WTC11 (cell line): ENCODE measurements at regions not wholly inside any gene's neighbourhood (a gene's known extent, or its start where the extent isn't known, plus 50 kb on each side); places are given as distances from the start of the nearest gene placed in this dataset.

ENCODE experiments used
- ATAC-seq: fragments of 200-7000 bp; cut with Tn5 transposase; 2 replicates; pipeline ENCODE4 v1.10.0; 2021; ENCODE audit warnings: mild to moderate bottlenecking, moderate library complexity
- CTCF ChIA-PET: fragments of 300-600 bp; sonication (Branson Sonifier 250); formaldehyde crosslinking; loops from one replicate; lab custom pipeline; 2021; ENCODE audit warnings: antibody characterized with exemption; lab: Charles Lee
- POLR2A ChIA-PET: fragments of 350-600 bp; sonication (Branson Sonifier 250); formaldehyde crosslinking; loops from one replicate; lab custom pipeline; 2021; ENCODE audit warnings: antibody characterized with exemption; lab: Charles Lee
- DNase-seq: peaks from one replicate; pipeline ENCODE4 v3.0.0; 2021; ENCODE audit warnings: low spot score
- H3K27ac Mint-ChIP-seq: 2 replicates; pipeline ENCODE4 v1.8.0; 2021; ENCODE audit warnings: mixed read lengths
- H3K27me3 Mint-ChIP-seq: 2 replicates; pipeline ENCODE4 v1.8.0; 2021; ENCODE audit warnings: low read depth, mild to moderate bottlenecking, moderate library complexity, mixed read lengths
- H3K36me3 Mint-ChIP-seq: 2 replicates; pipeline ENCODE4 v1.8.0; 2021; ENCODE audit warnings: mixed read lengths
- H3K4me1 Mint-ChIP-seq: 2 replicates; pipeline ENCODE4 v1.8.0; 2022; ENCODE audit warnings: mixed read lengths
- H3K4me3 Mint-ChIP-seq: 2 replicates; pipeline ENCODE4 v1.8.0; 2021; ENCODE audit warnings: mild to moderate bottlenecking, moderate library complexity, mixed read lengths
- H3K9me3 Mint-ChIP-seq: 2 replicates; pipeline ENCODE4 v1.8.0; 2021; ENCODE audit warnings: mixed read lengths
- AFF4 ChIP-seq: sonication (generic); formaldehyde crosslinking; IDR thresholded peaks from 2 replicates; pipeline ENCODE4 v1.8.1; 2023; ENCODE audit warnings: mild to moderate bottlenecking, missing genetic modification reagents, borderline replicate concordance
- CREB1 ChIP-seq: sonication (generic); formaldehyde crosslinking; IDR thresholded peaks from 2 replicates; pipeline ENCODE4 v1.8.0; 2023; ENCODE audit warnings: mild to moderate bottlenecking, missing genetic modification reagents
- E2F5 ChIP-seq: sonication (generic); formaldehyde crosslinking; IDR thresholded peaks from 2 replicates; pipeline ENCODE4 v1.8.1; 2022; ENCODE audit warnings: mild to moderate bottlenecking, moderate library complexity, missing genetic modification reagents
- MYBL2 ChIP-seq: sonication (generic); formaldehyde crosslinking; IDR thresholded peaks from 2 replicates; pipeline ENCODE4 v1.8.1; 2023; ENCODE audit warnings: mild to moderate bottlenecking, moderate library complexity, missing genetic modification reagents
- NR3C1 ChIP-seq: sonication (generic); formaldehyde crosslinking; conservative IDR thresholded peaks from 2 replicates; pipeline ENCODE4 v1.8.1; 2023; ENCODE audit warnings: low read depth, mild to moderate bottlenecking, missing genetic modification reagents
- PRRX2 ChIP-seq: fragments of 250-450 bp; sonication (Bioruptor Pico); IDR thresholded peaks from 2 replicates; pipeline ENCODE4 v1.8.0; 2021; ENCODE audit warnings: mild to moderate bottlenecking
- STAT6 ChIP-seq: sonication (generic); formaldehyde crosslinking; conservative IDR thresholded peaks from 2 replicates; pipeline ENCODE4 v1.8.1; 2023; ENCODE audit warnings: mild to moderate bottlenecking, low read depth, missing genetic modification reagents, moderate library complexity
- ZBTB43 ChIP-seq: sonication (generic); formaldehyde crosslinking; IDR thresholded peaks from 2 replicates; pipeline ENCODE4 v1.8.1; 2023; ENCODE audit warnings: mild to moderate bottlenecking, missing genetic modification reagents
- ZMAT4 ChIP-seq: fragments of 250-450 bp; sonication (Bioruptor Pico); IDR thresholded peaks from 2 replicates; pipeline ENCODE4 v1.9.0; 2021; ENCODE audit warnings: mild to moderate bottlenecking
- ZNF263 ChIP-seq: sonication (generic); formaldehyde crosslinking; IDR thresholded peaks from 2 replicates; pipeline ENCODE4 v1.8.1; 2022; ENCODE audit warnings: low read depth, mild to moderate bottlenecking, moderate library complexity, missing genetic modification reagents
- ZNF423 ChIP-seq: fragments of 250-450 bp; sonication (Bioruptor Pico); IDR thresholded peaks from 2 replicates; pipeline ENCODE4 v2.1.2; 2022; ENCODE audit warnings: mild to moderate bottlenecking, moderate library complexity
- ZNF425 ChIP-seq: fragments of 250-450 bp; sonication (Bioruptor Pico); conservative IDR thresholded peaks from 2 replicates; pipeline ENCODE4 v1.9.0; 2021; ENCODE audit warnings: mild to moderate bottlenecking
- TF ChIP-seq, protein P1 (sequence below): sonication (generic); formaldehyde crosslinking; conservative IDR thresholded peaks from 2 replicates; pipeline ENCODE4 v1.8.1; 2022; ENCODE audit warnings: mild to moderate bottlenecking, missing genetic modification reagents
- TF ChIP-seq, protein P2 (sequence below): sonication (generic); formaldehyde crosslinking; IDR thresholded peaks from 2 replicates; pipeline ENCODE4 v1.8.1; 2022; ENCODE audit warnings: low read depth, mild to moderate bottlenecking, moderate library complexity, missing genetic modification reagents, borderline replicate concordance
- TF ChIP-seq, protein P3 (sequence below): sonication (generic); formaldehyde crosslinking; IDR thresholded peaks from 2 replicates; pipeline ENCODE4 v1.8.1; 2022; ENCODE audit warnings: missing genetic modification reagents, borderline replicate concordance
- TF ChIP-seq, protein P4 (sequence below): sonication (generic); formaldehyde crosslinking; IDR thresholded peaks from 2 replicates; pipeline ENCODE4 v1.8.0; 2022; ENCODE audit warnings: mild to moderate bottlenecking, missing genetic modification reagents

DNA sequence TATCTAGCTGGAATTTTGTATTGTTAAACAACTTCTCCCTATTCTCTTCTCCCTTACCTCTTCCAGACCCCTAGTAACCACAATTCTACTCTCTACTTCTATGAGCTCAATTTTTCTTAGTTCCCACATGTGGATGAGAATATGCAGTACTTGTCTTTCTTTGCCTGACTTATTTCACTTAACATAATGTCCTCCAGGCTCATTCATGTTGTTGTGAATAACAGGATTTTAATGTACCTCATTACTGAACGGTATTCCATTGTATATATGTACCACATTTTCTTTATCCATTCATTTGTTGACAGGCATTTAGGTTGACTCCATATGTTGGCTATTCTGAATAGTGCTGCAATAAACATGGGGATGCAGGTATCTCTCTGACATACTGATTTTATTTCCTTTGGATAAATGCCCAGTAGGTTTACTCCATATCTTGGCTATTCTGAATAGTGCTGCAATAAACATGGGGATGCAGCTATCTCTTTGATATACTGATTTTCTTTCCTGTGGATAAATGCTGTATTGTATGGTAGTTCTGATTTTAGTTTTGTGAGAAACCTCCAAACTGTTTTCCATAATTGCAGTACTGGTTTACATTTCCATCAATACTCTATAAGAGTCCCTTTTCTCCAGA, 116.0 kb upstream of the INHBA start:
- H3K27ac Mint-ChIP-seq, result no peak overlapping the region
- no peaks in the 10 kb centered on the region; the same call in 1 of the 2 replicates for H3K27me3 Mint-ChIP-seq
- no peak for ATAC-seq
- TF ChIP-seq MYBL2 (CRISPR knock-in tag) (no peak), PRRX2 (CRISPR knock-in tag) (no peak), ZNF423 (CRISPR knock-in tag) (no peak), STAT6 (CRISPR knock-in tag) (no peak), E2F5 (CRISPR knock-in tag) (no peak), CREB1 (CRISPR knock-in tag) (no peak), ZBTB43 (CRISPR knock-in tag) (no peak), ZNF425 (CRISPR knock-in tag) (no peak), ZNF263 (CRISPR knock-in tag) (no peak), AFF4 (no peak), ZMAT4 (no peak), NR3C1 (CRISPR knock-in tag) (no peak)
- TF ChIP-seq, protein P1, sequence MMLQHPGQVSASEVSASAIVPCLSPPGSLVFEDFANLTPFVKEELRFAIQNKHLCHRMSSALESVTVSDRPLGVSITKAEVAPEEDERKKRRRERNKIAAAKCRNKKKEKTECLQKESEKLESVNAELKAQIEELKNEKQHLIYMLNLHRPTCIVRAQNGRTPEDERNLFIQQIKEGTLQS (CRISPR knock-in tag), result no peak
- TF ChIP-seq, protein P2, sequence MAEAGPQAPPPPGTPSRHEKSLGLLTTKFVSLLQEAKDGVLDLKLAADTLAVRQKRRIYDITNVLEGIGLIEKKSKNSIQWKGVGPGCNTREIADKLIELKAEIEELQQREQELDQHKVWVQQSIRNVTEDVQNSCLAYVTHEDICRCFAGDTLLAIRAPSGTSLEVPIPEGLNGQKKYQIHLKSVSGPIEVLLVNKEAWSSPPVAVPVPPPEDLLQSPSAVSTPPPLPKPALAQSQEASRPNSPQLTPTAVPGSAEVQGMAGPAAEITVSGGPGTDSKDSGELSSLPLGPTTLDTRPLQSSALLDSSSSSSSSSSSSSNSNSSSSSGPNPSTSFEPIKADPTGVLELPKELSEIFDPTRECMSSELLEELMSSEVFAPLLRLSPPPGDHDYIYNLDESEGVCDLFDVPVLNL (CRISPR knock-in tag), result no peak
- TF ChIP-seq, protein P3, sequence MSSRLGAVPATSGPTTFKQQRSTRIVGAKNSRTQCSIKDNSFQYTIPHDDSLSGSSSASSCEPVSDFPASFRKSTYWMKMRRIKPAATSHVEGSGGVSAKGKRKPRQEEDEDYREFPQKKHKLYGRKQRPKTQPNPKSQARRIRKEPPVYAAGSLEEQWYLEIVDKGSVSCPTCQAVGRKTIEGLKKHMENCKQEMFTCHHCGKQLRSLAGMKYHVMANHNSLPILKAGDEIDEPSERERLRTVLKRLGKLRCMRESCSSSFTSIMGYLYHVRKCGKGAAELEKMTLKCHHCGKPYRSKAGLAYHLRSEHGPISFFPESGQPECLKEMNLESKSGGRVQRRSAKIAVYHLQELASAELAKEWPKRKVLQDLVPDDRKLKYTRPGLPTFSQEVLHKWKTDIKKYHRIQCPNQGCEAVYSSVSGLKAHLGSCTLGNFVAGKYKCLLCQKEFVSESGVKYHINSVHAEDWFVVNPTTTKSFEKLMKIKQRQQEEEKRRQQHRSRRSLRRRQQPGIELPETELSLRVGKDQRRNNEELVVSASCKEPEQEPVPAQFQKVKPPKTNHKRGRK (CRISPR knock-in tag), result no peak
- TF ChIP-seq, protein P4, sequence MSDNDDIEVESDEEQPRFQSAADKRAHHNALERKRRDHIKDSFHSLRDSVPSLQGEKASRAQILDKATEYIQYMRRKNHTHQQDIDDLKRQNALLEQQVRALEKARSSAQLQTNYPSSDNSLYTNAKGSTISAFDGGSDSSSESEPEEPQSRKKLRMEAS, result no peak
- ChIA-PET CTCF (interaction anchor here (1.9 kb wide), 1 partner anchor 122 kb away, joined by 5 read pairs; no protein-coding TSS in a partner anchor), POLR2A (no interaction called here)
- no peaks in the 10 kb centered on the region for H3K9me3 Mint-ChIP-seq
- peaks cover 26% of the 10 kb centered on the region for H3K4me1 Mint-ChIP-seq
- DNase-seq, result no peak
- no peaks in the 10 kb centered on the region for H3K36me3 Mint-ChIP-seq
- H3K4me3 Mint-ChIP-seq, result no peak overlapping the region
